Stimulated activated CD4-positive, alpha-beta T cell treated with anti-CD3 and anti-CD28 coated beads, TNF-alpha, amount 100 ng/mL, for 48 hours (primary cell): ENCODE measurements at regions not wholly inside any gene's neighbourhood (a gene's known extent, or its start where the extent isn't known, plus 50 kb on each side); places are given as distances from the start of the nearest gene placed in this dataset.

Experiments used
- DNase-seq, 3 donors: peaks; one replicate each; pipeline ENCODE4 v3.0.0-alpha.2; 2020; ENCODE audit warnings: low read depth in 3 of 3

DNA sequence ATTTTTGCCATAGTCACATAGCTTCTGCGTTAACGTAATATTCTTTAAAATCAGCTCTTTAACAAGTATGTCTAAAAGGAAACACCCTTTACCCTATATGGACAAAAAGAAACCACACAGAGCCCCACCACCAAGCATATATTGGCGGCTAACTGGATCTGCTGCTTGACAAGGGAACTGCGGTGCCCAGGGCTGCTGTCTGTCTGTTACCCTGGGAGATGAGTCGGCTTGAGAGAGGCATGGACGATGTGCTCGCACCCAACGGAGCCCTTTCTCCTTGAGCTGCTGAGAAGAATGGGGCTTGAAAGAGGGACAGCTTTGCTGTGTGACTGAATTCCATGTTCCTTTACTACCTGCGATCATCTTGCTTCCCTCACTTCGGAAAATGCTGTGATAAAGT is 158.6 kb upstream of the SHB start:
- peak in 1 of 3 donors; percentile 2 for DNase-seq

DNA sequence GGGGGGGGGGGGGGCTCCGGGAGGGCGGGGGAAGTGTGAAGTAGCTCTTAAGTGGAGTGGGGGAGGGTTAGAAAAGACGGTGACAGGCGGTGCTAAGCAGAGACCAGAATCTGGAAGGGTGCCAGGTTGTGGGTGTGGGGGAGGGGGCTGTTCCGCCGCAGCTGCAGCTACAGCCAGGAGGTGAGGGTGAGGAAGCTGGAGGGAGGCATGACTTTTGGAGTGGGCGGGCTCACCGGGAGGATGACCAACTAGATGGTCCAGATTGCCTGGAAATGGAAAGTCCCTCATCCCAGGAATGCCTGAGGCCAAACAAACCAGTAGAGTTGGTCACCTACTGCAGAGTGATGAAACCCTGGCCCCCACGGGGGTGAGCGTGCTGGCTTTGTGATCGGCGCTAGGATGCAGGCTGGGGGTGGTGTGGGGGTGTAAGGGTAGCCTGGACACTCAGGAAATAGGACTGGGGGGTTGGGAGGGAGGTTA is 158.1 kb upstream of the SHB start:
- DNase-seq, result peak; percentile 7 to 45 (median 41)

DNA sequence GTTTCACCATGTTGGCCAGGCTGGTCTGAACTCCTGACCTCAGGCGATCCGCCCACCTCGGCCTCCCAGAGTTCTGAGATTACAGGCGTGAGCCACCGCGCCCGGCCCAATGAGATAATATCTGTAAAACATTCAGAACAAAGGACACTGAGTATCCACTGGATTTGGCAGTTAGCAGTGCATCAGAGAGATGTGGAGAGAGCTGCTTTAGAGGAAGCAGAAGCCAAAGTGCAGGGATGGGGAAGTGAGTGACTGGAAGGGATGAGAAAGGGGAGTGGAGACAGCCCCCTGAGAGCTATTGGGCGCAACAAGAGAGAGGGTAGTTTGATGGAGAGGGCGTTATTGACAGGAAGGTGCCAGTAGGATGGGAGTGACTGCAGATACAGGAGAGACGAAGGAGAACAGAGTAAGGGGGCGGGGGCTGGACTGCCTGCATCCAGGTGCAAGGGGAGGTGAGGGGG is 157.5 kb upstream of the SHB start:
- no peak for DNase-seq

DNA sequence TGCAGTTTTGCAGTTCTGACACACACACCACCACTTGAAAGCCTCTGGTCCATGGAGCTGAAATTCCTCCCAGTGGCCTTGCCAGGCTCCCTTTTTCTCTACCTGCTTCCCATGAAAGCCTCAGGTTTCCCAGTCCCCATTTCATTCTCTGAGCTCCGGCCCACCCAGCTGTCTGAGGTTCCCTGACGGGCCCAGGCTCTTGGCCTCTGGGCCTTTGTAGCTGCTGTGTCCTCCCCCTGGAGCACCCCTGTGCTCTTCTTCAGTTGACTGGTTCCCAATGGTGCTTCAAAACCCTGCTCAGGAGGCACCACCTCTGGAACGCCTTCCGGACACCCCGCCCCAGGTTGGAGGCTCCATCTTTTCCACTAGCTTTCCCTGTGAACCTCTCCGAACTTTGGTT is 155.9 kb upstream of the SHB start:
- no peak for DNase-seq

DNA sequence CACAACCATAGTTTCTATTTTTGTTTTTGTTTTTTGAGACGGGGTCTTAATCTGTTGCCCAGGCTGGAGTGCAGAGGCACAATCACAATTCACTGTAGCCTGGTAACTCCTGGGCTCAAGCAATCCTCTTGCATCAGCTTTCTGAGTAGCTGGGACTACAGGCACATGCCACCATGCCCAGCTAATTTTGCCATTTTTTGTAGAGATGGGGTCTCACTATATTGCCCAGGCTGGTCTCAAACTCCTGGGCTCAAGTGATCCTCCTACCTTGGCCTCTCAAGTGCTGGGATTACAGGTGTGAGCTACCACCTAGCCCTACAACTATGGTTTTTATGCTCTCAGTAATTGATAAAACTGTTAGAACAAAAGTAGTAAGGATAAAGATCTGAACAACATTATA is 147.5 kb upstream of the SHB start:
- no peak for DNase-seq

DNA sequence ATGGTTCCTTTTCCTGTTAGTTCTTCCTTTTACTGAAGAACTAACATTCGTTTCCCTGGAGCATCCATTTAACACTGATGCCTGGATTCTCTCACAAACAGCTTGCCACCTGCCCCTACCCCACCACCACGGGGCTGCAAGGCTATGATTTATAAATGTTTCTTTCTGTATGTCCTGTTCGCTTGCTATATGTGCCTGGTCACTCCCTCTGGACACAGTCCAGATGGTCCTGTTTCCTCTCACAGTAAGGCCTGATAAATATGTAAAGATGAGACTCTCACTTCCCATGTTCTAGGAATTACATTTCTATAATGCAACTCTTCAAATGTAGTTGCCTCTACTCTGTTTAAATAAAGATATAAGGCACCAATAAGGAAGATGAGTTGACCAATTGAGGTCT is 146.4 kb upstream of the SHB start:
- DNase-seq, result no peak

DNA sequence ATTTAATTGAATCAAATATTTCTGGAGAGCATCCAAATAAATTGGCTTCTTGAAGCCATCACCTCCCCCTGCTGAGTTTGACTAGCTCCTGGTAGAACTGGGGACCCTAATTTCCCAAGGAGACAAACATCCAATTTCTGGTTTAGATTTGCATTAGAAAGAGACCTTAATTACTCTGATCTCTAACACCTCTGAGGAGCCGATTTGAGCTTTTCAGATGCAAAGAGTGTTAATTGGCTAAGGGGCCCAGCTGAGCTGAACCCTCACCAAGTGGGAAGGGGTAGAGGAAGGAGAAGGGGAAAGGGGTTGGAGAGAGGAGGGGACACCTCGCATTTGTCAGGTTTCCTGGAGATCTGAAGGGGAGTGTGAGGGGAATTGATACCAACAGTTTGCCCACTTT is 145.4 kb upstream of the SHB start:
- no peak for DNase-seq

DNA sequence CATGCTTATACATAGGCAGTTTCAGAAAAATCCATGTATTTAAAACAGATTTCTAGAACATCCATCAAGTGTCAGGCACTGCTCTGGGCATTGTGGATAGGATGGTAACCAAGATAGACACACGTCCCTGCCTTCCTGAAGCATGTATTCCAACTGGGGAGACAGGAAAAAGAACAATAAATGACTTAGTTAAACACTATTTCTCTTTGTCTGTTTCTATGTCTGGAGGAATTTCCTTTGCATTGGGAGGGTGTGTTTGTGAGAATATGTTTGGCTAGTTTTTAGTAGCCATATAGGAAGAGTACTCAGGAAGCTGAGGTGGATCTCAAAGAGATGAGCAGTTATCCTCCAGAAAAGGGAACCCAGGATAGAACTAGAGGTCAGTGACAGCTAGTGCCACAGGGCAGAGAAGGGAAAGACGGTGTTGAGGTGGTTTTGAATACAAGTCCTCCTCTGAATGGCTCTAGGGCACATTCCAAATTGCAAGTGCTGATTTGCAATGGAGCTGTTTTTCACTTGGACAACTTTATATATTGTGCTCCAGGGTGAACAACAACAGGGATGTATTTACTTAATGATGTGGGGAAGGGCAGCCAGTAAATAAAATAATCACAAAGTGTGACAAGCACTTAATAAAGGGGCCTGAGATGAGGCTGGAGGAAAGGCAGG is 144.7 kb upstream of the SHB start:
- no peak for DNase-seq

DNA sequence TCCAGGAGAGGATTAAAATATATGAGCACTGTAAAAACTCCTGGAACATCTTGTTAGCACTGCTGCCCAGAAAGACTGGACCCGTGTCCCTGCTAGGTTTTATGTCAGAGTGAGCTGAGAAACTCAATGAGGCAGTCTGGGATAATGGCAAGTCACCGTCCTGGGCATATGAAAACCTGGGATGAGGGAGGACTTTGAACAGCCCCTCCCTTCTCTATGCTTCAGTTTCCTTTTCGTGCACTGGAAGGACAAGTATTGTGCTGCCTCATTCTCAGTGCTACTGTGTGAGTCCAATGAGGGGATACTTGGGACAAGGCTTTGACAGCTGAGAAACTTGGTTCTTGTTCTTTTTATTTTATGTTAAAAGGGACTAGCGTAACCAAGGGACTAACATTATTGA is 143.0 kb upstream of the SHB start:
- DNase-seq, result no peak

DNA sequence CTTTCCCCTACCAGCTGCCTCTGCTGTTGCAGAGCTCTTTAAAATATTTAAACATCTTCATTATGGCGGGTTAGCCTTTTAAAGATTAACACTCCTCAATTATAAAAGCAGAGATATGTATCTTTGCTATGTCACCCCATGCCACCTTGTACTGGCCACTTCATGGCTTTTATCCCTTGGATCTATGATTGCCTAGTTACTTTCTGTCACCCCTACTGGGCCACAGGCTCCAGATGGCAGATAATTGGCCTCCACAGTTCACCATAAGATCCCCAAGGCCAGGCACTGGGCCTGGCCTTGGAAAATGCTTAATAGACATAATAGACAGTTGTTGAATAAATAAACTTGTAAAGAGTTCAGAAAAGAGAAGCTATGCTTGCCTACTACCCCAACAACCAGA is 142.0 kb upstream of the SHB start:
- DNase-seq, result no peak

DNA sequence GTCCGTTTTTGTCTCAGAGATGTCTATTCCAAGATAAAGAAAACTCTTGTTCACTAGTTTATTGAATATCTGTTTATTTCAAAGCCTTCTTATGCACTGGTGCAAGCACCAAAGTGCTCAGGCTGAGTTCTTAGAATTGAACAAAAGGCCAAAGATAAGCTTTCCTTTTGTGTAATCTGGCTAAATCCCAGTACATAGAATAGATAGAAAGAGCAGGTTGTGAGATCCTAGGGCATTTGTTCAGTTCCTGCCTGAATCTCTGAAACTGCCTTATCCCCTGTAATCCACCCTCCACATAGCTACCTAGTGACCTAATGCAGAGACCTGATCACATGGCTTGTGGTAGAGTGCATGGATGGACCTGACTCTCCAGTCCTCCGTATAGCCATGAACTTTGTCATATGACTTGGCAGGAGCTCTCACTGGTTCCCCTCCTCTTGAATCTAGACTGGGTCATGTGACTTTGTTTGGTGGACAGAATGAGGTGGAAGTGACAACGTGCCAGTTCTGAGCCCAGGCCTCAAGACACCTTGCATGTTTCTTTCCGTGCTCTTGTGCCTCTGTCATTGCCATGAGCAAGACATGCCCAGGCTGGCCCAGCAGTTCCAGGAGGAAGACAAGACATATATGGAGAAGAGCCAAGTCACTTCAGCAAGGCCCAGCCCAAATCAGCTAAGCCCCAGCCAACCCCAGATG is 139.3 kb upstream of the SHB start:
- no peak for DNase-seq

DNA sequence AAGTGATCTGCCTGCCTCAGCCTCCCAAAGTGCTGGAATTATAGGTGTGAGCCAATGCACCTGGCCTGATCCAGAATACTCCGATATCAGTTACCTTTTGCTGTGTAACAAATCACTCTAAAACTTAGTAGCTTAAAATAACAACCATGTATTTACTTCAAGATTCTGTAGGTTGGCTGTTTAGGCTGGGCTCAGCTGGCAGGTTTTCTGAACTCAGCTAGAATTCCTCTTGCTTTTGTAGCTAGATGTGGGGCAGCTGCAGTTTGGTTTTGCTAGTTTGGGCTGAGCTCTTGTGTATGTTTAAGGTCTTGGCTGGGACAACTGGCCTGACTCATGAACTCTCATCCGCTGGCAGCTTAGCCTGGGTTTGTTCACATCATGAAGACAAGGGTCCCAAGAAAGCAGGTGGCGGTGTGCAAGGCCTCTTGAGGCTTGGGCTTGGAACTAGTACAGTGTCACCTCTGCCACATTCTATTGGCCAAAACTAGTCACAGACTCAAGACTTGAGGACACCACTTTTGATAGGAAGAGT is 138.3 kb upstream of the SHB start:
- DNase-seq, result no peak

DNA sequence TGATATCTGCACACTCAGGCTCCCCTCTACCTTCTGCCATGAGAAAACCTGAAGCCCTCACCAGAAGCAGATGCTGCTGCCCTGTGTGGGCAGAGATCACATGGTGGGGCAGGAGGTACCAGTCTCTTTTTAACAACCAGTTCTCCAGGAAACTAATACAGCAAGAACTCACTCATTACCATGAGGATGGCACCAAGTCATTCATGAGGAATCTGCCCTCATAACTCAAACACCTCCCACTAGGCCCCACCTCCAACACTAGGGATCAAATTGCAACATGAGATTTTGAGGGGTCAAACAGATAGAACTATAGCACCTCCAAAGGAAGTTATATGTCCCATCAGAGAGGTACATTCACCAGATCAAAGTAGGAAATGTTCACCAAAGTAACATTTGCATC is 136.3 kb upstream of the SHB start:
- no peak for DNase-seq

DNA sequence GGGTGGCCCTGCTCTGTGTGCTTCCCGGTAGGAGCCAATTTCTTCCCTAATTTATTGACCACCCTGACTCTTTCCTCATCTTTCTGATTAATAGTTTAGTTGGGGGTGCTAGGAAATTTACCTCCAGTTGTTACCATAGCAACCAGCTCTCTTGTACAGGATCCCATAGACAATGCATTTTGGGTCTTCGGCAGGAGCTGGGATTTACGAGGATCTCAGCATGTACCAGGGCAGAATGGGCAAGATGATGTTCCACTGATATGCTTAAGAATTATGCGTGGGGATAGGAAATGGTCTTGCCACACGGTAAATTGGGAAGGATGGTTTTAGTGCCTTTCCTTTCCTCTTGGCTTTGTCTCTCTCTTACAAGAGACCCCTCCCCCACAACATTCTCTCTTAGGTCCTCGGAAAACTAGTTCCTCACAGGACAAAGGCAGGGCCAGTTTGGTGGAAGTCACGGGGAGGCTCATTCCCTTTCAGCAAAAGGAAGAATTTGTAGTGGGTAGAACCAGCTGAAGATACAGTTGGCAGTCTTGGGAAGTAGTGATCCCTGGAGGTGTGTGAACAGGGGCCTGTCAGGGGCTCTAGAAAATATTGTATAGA is 133.4 kb upstream of the SHB start:
- DNase-seq, result no peak

DNA sequence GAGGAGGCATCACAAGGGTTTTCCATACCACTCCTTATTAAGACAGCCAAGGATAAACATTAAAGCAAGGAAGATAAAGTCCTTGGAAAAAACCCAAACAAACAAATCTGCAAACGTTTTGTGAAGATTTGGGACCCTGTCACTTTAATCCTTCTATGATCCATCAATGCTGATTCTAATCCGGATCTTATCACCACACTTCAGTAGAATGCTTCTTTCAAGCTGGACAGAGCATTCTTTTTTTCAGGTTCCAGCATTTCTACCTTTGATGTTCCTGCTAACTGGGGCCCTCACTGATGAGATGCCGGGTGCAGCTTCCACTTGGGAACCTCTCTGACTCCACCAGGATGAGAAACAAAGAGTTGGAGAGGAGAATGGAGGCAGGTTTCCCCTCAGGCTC is 132.8 kb upstream of the SHB start:
- no peak for DNase-seq

DNA sequence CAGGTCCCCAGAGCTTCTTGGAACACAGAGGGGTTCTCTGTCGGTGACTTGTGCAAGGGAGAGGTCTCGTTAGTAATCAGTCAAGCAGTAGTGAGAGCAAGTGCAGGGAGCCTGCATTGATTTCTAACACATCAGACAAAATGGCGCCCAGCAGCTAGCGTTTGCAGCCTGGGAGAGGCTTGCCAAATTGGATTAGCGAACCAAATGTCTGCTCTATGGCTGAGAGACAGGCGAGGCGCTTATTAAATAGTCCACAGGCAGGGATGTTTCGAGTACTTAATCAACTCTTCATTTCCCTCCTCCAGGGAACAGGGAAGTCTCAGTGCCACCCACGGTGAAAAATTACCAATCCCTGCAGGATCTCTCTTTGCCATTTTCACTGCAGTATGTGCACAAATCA is 131.4 kb upstream of the SHB start:
- DNase-seq, result no peak

DNA sequence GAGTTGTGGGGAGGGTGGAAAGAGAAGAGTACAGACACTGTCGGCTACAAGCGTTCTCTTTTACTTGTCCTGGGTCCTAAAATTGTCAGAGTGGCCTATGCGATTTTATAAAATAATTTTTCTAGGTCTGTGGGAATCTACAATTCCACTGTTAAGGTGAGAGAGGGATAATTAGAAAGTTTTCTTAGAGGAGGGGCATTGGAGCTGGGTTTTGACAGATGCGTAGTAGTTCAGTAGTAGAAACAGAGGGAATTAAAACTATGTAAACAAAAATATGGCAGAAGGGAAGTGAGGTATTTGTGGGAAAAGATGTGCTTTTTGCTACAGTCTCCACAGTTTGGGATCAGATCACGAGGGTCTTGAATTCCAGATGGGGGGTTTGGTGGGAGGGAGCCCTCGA is 129.1 kb upstream of the SHB start:
- no peak for DNase-seq

DNA sequence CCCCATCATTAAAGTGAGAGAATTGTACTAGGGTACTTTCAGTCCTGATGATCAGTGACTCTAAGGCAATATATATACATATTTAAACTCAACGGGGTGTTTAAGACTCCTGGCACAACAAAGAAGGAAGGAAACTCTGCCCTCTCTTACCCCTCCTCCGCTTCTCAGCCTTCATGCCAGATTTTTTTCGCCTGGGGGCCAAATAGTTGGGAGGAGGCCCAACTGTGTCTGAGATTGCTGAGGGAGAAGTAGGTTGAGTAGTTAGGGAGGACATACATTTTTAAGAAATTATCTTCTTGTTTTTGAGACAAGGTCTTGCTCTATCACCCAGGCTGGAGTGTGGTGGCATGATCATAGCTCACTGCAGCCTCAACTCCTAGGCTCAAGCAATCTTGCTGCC is 127.7 kb upstream of the SHB start:
- DNase-seq, result no peak

DNA sequence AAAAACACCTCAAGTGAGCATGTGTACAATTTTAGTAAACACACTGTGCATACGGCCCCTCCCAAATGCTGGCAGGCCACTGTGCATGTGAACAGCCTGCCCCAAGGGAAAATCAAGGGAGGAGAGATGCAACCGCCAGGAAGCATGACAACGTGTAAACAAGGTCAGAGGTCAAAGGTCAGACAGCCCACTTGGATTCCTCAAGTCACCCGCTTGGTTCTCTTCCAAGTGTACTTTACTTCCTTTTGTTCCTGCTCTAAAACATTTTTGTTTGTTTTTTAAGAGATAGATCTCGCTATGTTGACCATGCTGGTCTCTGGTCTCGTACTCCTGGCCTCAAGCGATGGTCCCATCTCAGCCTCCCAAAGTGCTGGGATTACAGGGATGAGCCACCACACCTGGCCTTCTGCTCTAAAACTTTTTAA is 126.7 kb upstream of the SHB start:
- DNase-seq, result no peak

DNA sequence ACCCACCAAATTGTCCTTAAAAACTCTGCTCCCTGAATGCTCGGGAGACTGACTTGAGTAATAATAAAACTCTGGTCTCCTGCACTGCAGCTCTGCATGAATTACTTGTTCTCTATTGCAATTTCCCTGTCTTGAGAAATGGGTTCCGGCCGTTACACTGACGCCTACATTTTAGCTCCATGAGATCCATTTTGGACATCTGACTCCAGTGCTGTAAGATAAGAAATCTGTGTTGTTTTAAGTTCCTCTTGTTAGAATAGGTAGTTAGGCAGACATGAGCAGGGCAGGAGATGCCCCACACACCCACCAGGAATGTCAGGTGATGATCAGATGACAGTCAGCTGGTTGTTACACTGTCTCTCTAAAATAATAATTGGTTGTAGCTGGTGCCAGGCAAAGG is 125.8 kb upstream of the SHB start:
- DNase-seq, result no peak

DNA sequence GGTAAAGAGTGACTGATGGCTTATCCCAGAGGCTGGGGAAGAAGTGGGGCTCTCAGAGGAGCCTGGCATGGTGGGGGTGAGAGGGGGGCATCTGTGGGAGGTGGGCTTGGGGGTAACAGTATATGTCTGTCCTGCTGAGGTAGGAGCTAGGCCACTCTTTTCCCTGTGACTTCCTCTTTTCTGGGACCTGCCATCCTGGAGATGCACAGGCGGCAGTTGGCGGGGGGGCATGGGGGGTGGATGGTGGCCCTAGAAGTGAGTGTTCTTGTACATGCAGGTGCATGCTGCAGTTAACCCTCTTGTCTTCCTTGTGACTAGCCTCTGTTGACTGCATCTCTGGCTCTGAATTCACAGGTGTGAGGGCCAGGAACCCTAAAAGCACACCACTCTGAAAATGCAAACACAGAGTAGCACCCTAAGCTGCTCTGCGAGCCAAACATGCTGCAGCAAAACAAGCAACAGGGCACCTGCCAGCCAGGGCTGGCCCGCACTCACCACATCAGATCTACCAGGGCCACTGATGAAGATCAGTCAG is 123.8 kb upstream of the SHB start:
- DNase-seq, result no peak

DNA sequence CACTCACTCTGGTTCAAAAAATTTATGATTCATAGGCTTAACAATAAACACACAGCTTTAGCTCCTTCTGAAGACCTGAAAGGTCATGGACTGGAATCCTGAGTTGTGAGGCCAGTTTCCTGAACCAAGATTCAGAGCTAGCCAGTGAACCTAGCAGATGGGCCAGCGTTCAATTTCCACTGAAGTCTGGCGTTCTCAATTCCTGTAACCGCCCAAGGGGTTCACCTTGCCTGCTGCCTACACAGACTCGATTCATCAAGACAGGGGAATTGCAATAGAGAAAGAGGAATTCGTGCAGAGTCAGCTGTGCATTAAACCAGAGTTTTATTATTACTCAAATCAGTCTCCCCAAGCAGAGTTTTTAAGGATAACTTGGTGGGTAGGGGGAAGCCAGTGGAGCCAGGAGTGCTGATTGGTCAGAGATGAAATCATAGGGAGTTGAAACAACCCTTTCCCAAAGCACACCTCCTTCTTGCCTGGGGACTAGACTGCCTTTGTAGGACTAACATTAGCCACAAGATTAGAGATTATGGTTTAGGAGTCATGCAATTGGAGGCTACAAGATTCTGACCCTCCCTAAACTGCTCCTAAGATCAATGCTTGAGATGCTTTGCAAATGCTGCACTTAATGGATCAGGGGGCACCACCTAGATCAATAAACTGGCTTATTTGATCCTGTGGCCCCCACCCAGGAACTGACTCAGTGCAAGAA is 117.5 kb upstream of the SHB start:
- DNase-seq, result no peak
